ENCODE measurements at regions not wholly inside any gene's neighbourhood (a gene's known extent, or its start where the extent isn't known, plus 50 kb on each side); places are given as distances from the start of the nearest gene placed in this dataset.
"Not testable (repeated sequence)": the region's sequence is repeated elsewhere in the genome, so short reads cannot be mapped to it uniquely, and the experiment has no call there.

- POLR2A ChIA-PET = no interaction called here
- no peak for TF ChIP-seq CTCF (IDR thresholded peaks at IDR 0.05; ENCODE audit: insufficient read depth, low read length, missing control alignments)
- H3K4me3 ChIP-seq (ENCODE audit: low read depth, low read length) = no peak overlapping the region
- CTCF ChIA-PET = no interaction called here
- no peak for DNase-seq (ENCODE audit: low read depth, low spot score)
Observed at GRCh38 chr10:84608126-84608525, 279.7 kb downstream of the CCSER2 start.

- ChIA-PET CTCF (interaction anchor here (0.8 to 1.0 kb wide), 2 partner anchors 10 to 1765 kb away, joined by 3 read pairs; no protein-coding TSS in a partner anchor), POLR2A (no interaction called here)
- DNase-seq (ENCODE audit: low read depth, low spot score) = no peak
- TF ChIP-seq CTCF (IDR thresholded peaks at IDR 0.05; ENCODE audit: insufficient read depth, low read length, missing control alignments) = no peak
- no peak overlapping the region for H3K4me3 ChIP-seq (ENCODE audit: low read depth, low read length)
Observed at GRCh38 chr10:84613336-84614021, 285.1 kb downstream of the CCSER2 start.

GRCh38 chr10:84626397-84627087, 298.2 kb downstream of the CCSER2 start:
- ChIA-PET CTCF (no interaction called here), POLR2A (no interaction called here)
- H3K4me3 ChIP-seq (ENCODE audit: low read depth, low read length) = no peak overlapping the region
- DNase-seq (ENCODE audit: low read depth, low spot score) = no peak
- TF ChIP-seq CTCF (IDR thresholded peaks at IDR 0.05; ENCODE audit: insufficient read depth, low read length, missing control alignments) = no peak

- no peak for DNase-seq (ENCODE audit: low read depth, low spot score)
- no peak overlapping the region for H3K4me3 ChIP-seq (ENCODE audit: low read depth, low read length)
- ChIA-PET POLR2A (no interaction called here), CTCF (no interaction called here)
- no peak for TF ChIP-seq CTCF (IDR thresholded peaks at IDR 0.05; ENCODE audit: insufficient read depth, low read length, missing control alignments)
Observed at GRCh38 chr10:84632866-84633265, 304.5 kb downstream of the CCSER2 start.

GRCh38 chr10:84634636-84635035, 306.2 kb downstream of the CCSER2 start:
- POLR2A ChIA-PET = no interaction called here
- no peak overlapping the region for H3K4me3 ChIP-seq (ENCODE audit: low read depth, low read length)
- DNase-seq (ENCODE audit: low read depth, low spot score) = no peak
- CTCF ChIA-PET = no interaction called here
- no peak for TF ChIP-seq CTCF (IDR thresholded peaks at IDR 0.05; ENCODE audit: insufficient read depth, low read length, missing control alignments)

GRCh38 chr10:84650628-84651027, 322.2 kb downstream of the CCSER2 start:
- DNase-seq (ENCODE audit: low read depth, low spot score); H3K4me3 ChIP-seq (ENCODE audit: low read depth, low read length); POLR2A ChIA-PET; CTCF ChIA-PET: not testable (repeated sequence)

GRCh38 chr10:84654671-84655070, 326.3 kb downstream of the CCSER2 start:
- ChIA-PET POLR2A (no interaction called here), CTCF (no interaction called here)
- TF ChIP-seq CTCF (IDR thresholded peaks at IDR 0.05; ENCODE audit: insufficient read depth, low read length, missing control alignments) = no peak
- DNase-seq (ENCODE audit: low read depth, low spot score) = no peak
- no peak overlapping the region for H3K4me3 ChIP-seq (ENCODE audit: low read depth, low read length)

Data from AG04449 (cell line).